GM21526 (cell line): ENCODE measurements at regions not wholly inside any gene's neighbourhood (a gene's known extent, or its start where the extent isn't known, plus 50 kb on each side); places are given as distances from the start of the nearest gene placed in this dataset.
"Not testable (repeated sequence)": the region's sequence is repeated elsewhere in the genome, so short reads cannot be mapped to it uniquely, and the experiment has no call there.

ENCODE experiments used
- ATAC-seq: cut with Tn5 transposase; IDR thresholded peaks from one replicate; pipeline ENCODE4 v1.9.1; 2021; ENCODE audit warnings: moderate library complexity; ENCODE audit not compliant: unreplicated experiment, low FRiP score

- ATAC-seq, result no peak
Observed at GRCh38 chr1:224061436-224061835, 52.5 kb upstream of the FBXO28 start.

- no peak for ATAC-seq
Observed at GRCh38 chr1:224059897-224060427, 53.9 kb upstream of the FBXO28 start.

DNA sequence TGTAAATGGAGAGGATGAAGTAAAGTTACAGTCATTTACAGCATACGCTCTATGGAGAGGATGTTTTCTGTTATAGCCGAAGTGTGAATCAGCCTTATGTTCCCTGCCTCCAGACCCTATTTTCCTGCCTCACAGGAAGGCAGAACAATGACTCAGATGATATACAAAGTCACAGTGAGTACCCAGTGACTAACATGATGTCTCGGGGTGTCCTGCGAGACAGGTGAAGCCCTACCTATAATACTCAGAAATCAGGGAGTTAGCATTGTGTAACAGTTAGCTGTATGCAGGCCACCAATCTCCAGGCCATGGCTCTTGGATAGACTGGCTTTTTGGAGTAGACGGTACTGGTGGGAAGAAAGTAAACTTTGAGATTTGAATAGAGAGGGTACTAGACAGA is 55.6 kb upstream of the FBXO28 start:
- ATAC-seq, result no peak

- ATAC-seq, result no peak
Observed at GRCh38 chr1:224057461-224058199, 56.3 kb upstream of the FBXO28 start.

- no peak for ATAC-seq
Observed at GRCh38 chr1:224054611-224055010, 59.3 kb upstream of the FBXO28 start.

DNA sequence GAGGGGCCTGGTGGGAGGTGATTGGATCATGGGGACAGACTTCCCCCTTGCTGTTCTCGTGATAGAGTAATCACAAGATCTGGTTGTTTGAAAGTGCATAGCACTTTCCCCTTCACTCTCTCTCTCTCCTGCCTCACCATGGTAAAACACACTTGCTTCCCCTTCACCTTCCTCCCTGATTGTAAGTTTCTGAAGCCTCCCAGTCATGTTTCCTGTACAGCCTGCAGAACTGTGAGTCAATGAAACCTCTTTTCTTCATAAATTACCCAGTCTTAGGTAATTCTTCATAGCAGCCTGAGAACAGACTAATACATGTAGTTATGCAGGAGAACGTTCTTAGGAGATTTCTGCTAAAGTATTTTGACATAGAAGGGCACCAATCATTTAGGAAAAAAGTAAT is 59.9 kb upstream of the FBXO28 start:
- ATAC-seq, result no peak

DNA sequence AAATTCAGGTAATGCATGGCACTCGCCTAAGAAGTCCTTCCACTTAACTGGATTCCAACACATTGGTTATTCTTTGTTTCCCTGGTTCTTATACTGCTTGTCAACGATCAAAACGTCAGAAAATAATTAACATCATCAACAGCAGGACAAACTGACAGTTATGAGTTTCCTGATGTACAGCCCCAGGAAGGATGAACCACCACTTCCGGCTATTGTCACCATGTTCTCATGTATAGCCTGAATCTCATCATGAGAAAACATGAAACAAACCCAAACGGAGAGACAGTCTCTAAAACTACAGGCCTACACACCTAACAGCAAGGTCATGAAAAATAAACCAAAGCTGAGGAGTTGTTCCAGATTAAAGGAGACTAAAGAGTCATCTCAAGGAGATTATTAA is 60.5 kb upstream of the FBXO28 start:
- no peak for ATAC-seq

- ATAC-seq, result no peak
Observed at GRCh38 chr1:224052772-224053171, 61.1 kb upstream of the FBXO28 start.

DNA sequence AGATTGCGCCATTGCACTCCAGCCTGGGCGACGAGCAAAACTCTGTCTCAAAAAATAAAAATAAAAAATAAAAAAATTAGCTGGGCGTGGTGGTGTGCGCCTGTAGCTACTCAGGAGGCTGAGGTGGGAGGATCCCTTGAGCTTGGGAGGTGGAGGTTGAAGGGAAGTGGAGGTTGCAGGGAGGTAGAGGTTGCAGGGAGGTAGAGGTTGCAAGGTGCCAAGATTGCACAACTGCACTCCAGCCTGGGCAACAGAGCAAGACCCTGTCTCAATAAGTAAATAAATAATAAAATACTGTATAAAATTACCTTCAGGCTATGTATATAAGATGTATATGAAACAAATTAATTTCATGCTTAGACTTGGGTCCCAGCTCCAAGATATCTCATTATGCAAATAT is 62.1 kb upstream of the FBXO28 start:
- ATAC-seq, result not testable (repeated sequence)

DNA sequence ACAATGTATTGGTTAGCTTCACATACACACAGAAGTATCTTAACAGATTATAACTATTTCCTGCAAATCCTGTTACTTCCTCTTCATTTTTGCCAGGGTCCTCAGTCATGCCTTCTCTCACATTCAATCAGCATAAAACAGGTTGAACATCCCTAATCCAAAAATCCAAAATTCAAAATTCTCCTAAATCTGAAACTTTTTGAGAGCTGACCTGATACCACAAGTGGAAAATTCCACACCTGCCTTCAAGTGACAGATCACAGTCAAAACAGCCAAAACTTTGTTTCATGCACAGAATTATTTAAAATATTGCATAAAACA is 62.9 kb upstream of the FBXO28 start:
- no peak for ATAC-seq

- ATAC-seq, result no peak
Observed at GRCh38 chr1:224047538-224047937, 66.4 kb upstream of the FBXO28 start.

DNA sequence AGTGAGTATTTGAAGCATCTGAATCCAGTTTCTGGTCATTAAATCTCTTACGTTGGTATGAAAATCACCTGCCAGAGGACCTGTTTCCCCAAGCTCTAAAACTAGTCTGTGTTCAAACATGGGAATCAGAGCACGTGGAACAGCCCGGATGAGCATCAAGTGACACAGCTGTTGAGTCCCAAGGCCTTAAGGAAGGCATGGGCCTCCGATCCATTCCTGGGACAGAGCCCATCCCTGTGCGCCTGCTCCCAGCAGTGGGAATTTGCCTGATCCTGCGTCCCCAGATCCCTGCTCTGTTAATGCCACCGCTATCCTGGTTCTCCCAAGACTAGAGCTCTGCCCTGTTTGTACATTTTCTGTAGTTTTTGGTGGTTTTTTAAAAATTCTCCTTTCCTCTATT is 68.4 kb upstream of the FBXO28 start:
- no peak for ATAC-seq

GRCh38 chr1:224044420-224044819 is 69.5 kb upstream of the FBXO28 start:
- no peak for ATAC-seq

DNA sequence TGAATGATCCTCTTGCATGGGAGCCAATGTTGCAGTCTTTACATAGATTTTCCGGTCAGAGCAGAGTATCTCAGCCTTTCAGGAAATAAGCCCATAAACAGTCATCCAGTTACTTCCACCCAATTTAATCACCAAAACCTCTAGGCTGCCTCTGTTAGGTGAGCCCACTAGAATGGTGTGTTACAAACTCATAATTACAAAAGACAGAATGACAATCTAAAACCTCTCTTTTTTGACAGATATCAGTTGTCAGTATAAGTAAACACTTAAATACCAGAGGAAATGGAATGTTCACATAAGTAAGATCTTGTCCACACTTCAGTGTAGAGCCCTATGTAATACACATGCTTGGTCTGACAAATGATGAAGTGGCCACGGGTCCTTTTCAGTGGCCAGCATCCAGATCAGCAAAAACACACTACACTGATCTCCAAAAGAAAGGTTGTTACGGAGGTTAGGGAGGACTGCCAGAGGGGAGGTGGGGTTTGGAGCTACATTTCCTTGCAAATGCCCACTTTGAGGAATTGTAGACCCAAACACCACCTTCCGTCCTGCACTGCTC is 71.3 kb upstream of the FBXO28 start:
- ATAC-seq, result no peak

DNA sequence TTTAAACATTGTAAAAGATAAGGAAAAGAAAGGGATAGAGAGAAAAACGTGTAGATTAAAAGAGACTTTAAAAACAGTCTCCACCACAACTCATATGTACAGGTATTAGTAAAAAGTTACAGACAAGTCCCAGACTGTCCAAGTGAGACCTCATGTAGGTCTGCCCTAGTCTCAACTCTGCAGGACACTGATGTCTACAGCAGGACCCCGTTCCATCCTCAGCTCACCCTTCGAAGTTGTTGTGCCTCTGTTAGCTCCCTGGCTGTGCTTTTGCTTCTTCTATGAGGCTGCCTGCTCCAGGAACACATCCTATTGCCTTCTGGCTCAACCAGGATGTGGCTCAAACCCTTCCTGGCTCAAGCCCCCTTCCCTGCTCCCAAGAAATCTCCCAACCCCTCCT is 72.9 kb upstream of the FBXO28 start:
- no peak for ATAC-seq

GRCh38 chr1:224040423-224040822 is 73.5 kb upstream of the FBXO28 start:
- not testable (repeated sequence) for ATAC-seq

- not testable (repeated sequence) for ATAC-seq
Observed at GRCh38 chr1:224040006-224040405, 73.9 kb upstream of the FBXO28 start.

DNA sequence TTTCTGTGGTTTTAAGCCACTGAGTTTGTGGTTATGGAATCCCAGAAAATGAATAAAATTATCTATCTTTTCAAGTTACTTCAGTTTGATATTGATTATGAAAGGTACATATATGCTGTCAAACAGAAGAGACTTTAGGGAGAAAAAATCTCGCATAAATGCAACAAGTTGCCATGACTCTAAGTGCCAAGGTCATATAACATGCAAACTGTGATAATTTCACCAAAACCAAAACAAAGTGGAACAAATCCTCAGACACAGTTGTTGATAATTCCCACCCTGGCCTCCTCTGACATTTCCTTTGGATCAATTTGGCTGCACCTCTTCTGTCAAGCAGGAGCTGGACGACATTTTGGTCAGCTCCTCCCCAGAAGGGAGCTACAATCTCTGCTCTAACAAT is 75.1 kb upstream of the FBXO28 start:
- ATAC-seq, result not testable (repeated sequence)

GRCh38 chr1:224037362-224037761 is 76.5 kb upstream of the FBXO28 start:
- ATAC-seq, result not testable (repeated sequence)

DNA sequence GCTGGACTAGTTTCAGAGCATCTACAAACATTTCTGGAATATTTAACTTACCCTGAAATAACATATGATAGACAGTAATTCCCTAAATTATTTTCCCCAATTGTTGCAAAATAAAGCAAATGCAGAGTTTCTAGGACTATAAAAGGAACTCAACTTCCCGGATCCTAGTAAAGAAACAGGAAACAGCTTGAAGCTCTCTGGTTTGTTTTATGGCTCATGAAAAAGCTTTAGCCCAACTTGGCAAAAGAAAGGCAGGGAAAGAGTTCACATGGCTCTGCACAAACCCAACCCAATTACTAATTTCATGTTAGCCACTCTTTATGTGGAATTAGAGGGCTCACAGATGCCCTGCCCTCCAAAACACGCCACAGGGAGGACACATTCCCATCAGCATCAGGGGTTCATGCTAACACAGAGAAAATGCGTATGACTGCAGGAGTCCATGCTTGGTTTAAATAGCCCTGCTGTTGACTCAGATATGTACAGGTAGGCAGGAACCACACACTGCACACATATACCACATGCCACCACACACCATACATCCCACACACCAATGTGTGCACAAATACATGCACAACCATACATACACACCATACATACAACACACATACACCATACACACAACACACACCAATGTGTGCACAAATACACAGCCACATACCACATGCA is 81.2 kb upstream of the FBXO28 start:
- not testable (repeated sequence) for ATAC-seq

GRCh38 chr1:224031986-224032385 is 81.9 kb upstream of the FBXO28 start:
- not testable (repeated sequence) for ATAC-seq

GRCh38 chr1:224030257-224030656 is 83.7 kb upstream of the FBXO28 start:
- not testable (repeated sequence) for ATAC-seq
